GM18951 (cell line): ENCODE measurements at regions not wholly inside any gene's neighbourhood (a gene's known extent, or its start where the extent isn't known, plus 50 kb on each side); places are given as distances from the start of the nearest gene placed in this dataset.
"Not testable (repeated sequence)": the region's sequence is repeated elsewhere in the genome, so short reads cannot be mapped to it uniquely, and the experiment has no call there.

Source experiments
- POLR2A ChIP-seq: IDR thresholded peaks from 4 replicates; pipeline ENCODE4 v1.6.1; 2011; ENCODE audit warnings: mild to moderate bottlenecking; ENCODE audit not compliant: insufficient read length, insufficient read depth; ENCODE audit errors: extremely low read depth
- in situ Hi-C: fragments of 300-500 bp; cut with MboI; formaldehyde crosslinking; loops from one replicate; pipeline ENCODE4 v1.12.0; 2022; ENCODE audit warnings: low sequenced_read_pairs, mixed read lengths, inconsistent platforms; ENCODE audit not compliant: unreplicated experiment

GRCh38 chr2:176414641-176415040, 145.4 kb downstream of the MTX2 start:
- TF ChIP-seq POLR2A: no peak
- in situ Hi-C loops: no loop called here

- TF ChIP-seq POLR2A: no peak
- in situ Hi-C loops: no loop called here
Observed at GRCh38 chr2:176415174-176415895, 146.1 kb downstream of the MTX2 start.

GRCh38 chr2:176415937-176416499, 146.8 kb downstream of the MTX2 start:
- in situ Hi-C loops: no loop called here
- no peak for TF ChIP-seq POLR2A

GRCh38 chr2:176418768-176419167, 149.5 kb downstream of the MTX2 start:
- TF ChIP-seq POLR2A: no peak
- in situ Hi-C loops: no loop called here

- in situ Hi-C loops: no loop called here
- no peak for TF ChIP-seq POLR2A
Observed at GRCh38 chr2:176419591-176420071, 150.4 kb downstream of the MTX2 start.

- TF ChIP-seq POLR2A: no peak
- in situ Hi-C loops: no loop called here
Observed at GRCh38 chr2:176421297-176422050, 152.2 kb downstream of the MTX2 start.

- in situ Hi-C loops: no loop called here
Observed at GRCh38 chr2:176423819-176424218, 154.6 kb downstream of the MTX2 start.

GRCh38 chr2:176424746-176425145, 155.5 kb downstream of the MTX2 start:
- in situ Hi-C loops: no loop called here
- no peak for TF ChIP-seq POLR2A

More at GRCh38 chr2:176423819-176424218, 154.6 kb downstream of the MTX2 start:
- no peak for TF ChIP-seq POLR2A

GRCh38 chr2:176427549-176427948, 158.3 kb downstream of the MTX2 start:
- TF ChIP-seq POLR2A: no peak
- in situ Hi-C loops: no loop called here

GRCh38 chr2:176428944-176429469, 159.8 kb downstream of the MTX2 start:
- in situ Hi-C loops: not testable (repeated sequence)

GRCh38 chr2:176432434-176432833, 163.2 kb downstream of the MTX2 start:
- TF ChIP-seq POLR2A: no peak
- in situ Hi-C loops: no loop called here

- TF ChIP-seq POLR2A: no peak
Observed at GRCh38 chr2:176435729-176436128, 166.5 kb downstream of the MTX2 start.

GRCh38 chr2:176443946-176444345, 174.7 kb downstream of the MTX2 start:
- in situ Hi-C loops: no loop called here

More at GRCh38 chr2:176435729-176436128, 166.5 kb downstream of the MTX2 start:
- in situ Hi-C loops: no loop called here

More at GRCh38 chr2:176443946-176444345, 174.7 kb downstream of the MTX2 start:
- no peak for TF ChIP-seq POLR2A
